Astrocyte (in vitro differentiated cells and primary cell): ENCODE measurements at regions not wholly inside any gene's neighbourhood (a gene's known extent, or its start where the extent isn't known, plus 50 kb on each side); places are given as distances from the start of the nearest gene placed in this dataset.

Source experiments
- DNase-seq: peaks from one replicate; pipeline ENCODE4 v3.0.0-alpha.2; 2010; ENCODE audit warnings: low read depth
- FAIRE-seq: peaks from 2 replicates; lab custom pipeline; 2011; peaks lifted over from hg19 to GRCh38; lab: Jason Lieb, UNC
- H2AFZ ChIP-seq: 2 replicates; pipeline ENCODE4 v1.6.0; 2012; ENCODE audit warnings: low read depth, low read length, inconsistent platforms
- H3K27ac ChIP-seq: 2 replicates; pipeline ENCODE4 v1.5.1; 2011; ENCODE audit warnings: low read depth, low read length, inconsistent platforms
- H3K27me3 ChIP-seq: 2 replicates; pipeline ENCODE4 v1.6.0; 2011; ENCODE audit warnings: low read length, inconsistent platforms; ENCODE audit not compliant: insufficient read depth
- H3K36me3 ChIP-seq: 2 replicates; pipeline ENCODE4 v1.5.1; 2011; ENCODE audit warnings: low read length, inconsistent platforms; ENCODE audit not compliant: insufficient read depth
- H3K4me1 ChIP-seq: 2 replicates; pipeline ENCODE4 v1.5.1; 2011; ENCODE audit warnings: low read length, inconsistent platforms; ENCODE audit not compliant: insufficient read depth
- H3K4me2 ChIP-seq: 2 replicates; pipeline ENCODE4 v1.6.0; 2012; ENCODE audit warnings: low read length, inconsistent platforms
- H3K4me3 ChIP-seq: 2 replicates; pipeline ENCODE4 v1.5.1; 2011; ENCODE audit warnings: low read depth, mild to moderate bottlenecking, low read length, inconsistent platforms; ENCODE audit not compliant: insufficient read depth
- H3K79me2 ChIP-seq: 2 replicates; pipeline ENCODE4 v1.6.0; 2012; ENCODE audit warnings: mild to moderate bottlenecking, low read length, inconsistent platforms; ENCODE audit not compliant: insufficient read depth
- H3K9ac ChIP-seq: 2 replicates; pipeline ENCODE4 v1.6.0; 2012; ENCODE audit warnings: mild to moderate bottlenecking, low read length, inconsistent platforms
- H3K9me3 ChIP-seq: 2 replicates; pipeline ENCODE4 v1.5.1; 2012; ENCODE audit warnings: low read depth, mild to moderate bottlenecking, low read length, inconsistent platforms; ENCODE audit not compliant: insufficient read depth
- H4K20me1 ChIP-seq: 2 replicates; pipeline ENCODE4 v1.6.0; 2012; ENCODE audit warnings: low read length, inconsistent platforms; ENCODE audit not compliant: insufficient read depth
- H3K27ac Mint-ChIP-seq: one replicate; pipeline ENCODE4 v1.8.0; 2021; ENCODE audit warnings: mild to moderate bottlenecking, mixed read lengths; ENCODE audit not compliant: unreplicated experiment
- H3K27me3 Mint-ChIP-seq: one replicate; pipeline ENCODE4 v1.8.0; 2021; ENCODE audit warnings: low read depth, mixed read lengths; ENCODE audit not compliant: unreplicated experiment
- H3K36me3 Mint-ChIP-seq: one replicate; pipeline ENCODE4 v1.8.0; 2021; ENCODE audit warnings: low read depth, mixed read lengths; ENCODE audit not compliant: unreplicated experiment
- H3K4me1 Mint-ChIP-seq: one replicate; pipeline ENCODE4 v1.8.0; 2021; ENCODE audit warnings: low read depth, mixed read lengths; ENCODE audit not compliant: unreplicated experiment
- H3K4me3 Mint-ChIP-seq: one replicate; pipeline ENCODE4 v1.8.0; 2021; ENCODE audit warnings: mild to moderate bottlenecking, moderate library complexity, mixed read lengths; ENCODE audit not compliant: unreplicated experiment
- H3K9me3 Mint-ChIP-seq: one replicate; pipeline ENCODE4 v1.8.0; 2021; ENCODE audit warnings: mild to moderate bottlenecking, mixed read lengths; ENCODE audit not compliant: unreplicated experiment
- EZH2 ChIP-seq: IDR thresholded peaks from 2 replicates; pipeline ENCODE4 v1.6.1; 2012; ENCODE audit warnings: mild to moderate bottlenecking, low read length, inconsistent platforms; ENCODE audit not compliant: insufficient read depth
- TF ChIP-seq, protein P1 (sequence below): IDR thresholded peaks from 2 replicates; pipeline ENCODE4 v1.5.1; 2011; ENCODE audit warnings: low read depth, mild to moderate bottlenecking, inconsistent platforms, low read length, moderate library complexity; ENCODE audit not compliant: insufficient read depth

- Mint-ChIP-seq H3K9me3 (no peaks in the 10 kb centered on the region), H3K27me3 (no peaks in the 10 kb centered on the region), H3K4me1 (no peaks in the 10 kb centered on the region), H3K4me3 (no peak overlapping the region), H3K27ac (no peak overlapping the region), H3K36me3 (no peaks in the 10 kb centered on the region)
- TF ChIP-seq, protein P1, sequence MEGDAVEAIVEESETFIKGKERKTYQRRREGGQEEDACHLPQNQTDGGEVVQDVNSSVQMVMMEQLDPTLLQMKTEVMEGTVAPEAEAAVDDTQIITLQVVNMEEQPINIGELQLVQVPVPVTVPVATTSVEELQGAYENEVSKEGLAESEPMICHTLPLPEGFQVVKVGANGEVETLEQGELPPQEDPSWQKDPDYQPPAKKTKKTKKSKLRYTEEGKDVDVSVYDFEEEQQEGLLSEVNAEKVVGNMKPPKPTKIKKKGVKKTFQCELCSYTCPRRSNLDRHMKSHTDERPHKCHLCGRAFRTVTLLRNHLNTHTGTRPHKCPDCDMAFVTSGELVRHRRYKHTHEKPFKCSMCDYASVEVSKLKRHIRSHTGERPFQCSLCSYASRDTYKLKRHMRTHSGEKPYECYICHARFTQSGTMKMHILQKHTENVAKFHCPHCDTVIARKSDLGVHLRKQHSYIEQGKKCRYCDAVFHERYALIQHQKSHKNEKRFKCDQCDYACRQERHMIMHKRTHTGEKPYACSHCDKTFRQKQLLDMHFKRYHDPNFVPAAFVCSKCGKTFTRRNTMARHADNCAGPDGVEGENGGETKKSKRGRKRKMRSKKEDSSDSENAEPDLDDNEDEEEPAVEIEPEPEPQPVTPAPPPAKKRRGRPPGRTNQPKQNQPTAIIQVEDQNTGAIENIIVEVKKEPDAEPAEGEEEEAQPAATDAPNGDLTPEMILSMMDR = no peak
- no peak for TF ChIP-seq EZH2
- H3K9ac ChIP-seq = no peak overlapping the region
- H3K4me3 ChIP-seq = no peak overlapping the region
- FAIRE-seq (no peak), DNase-seq (no peak)
- no peaks in the 10 kb centered on the region for H3K9me3 ChIP-seq
- no peaks in the 10 kb centered on the region for H4K20me1 ChIP-seq
- no peaks in the 10 kb centered on the region for H3K4me1 ChIP-seq
- no peak overlapping the region for H3K27ac ChIP-seq
- H3K36me3 ChIP-seq = no peaks in the 10 kb centered on the region
- H3K79me2 ChIP-seq = no peaks in the 10 kb centered on the region
- no peak overlapping the region for H3K4me2 ChIP-seq
- H3K27me3 ChIP-seq = no peaks in the 10 kb centered on the region
- H2AFZ ChIP-seq = no peak overlapping the region
These were observed 272.9 kb upstream of the ARX start for GRCh38 chrX:25288676-25289075.

DNA sequence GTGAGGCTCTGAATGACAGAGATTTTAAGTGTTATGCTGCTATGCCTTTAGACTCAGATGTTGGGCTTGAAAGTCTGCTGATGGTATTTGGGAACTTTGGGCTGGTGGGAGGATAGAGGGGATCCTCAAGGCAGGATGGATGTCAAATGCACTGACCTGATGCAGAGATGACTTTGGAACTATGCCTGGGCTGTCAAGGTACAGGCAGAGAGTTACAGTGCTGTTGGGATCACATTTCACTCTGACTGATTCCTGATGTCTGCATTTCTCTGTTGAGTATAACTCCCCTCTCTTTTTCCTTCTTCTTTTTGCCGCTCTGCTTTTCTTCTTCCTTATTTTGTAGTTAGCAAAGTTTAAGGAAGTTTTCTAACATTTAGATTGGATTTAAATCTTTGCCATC, 271.8 kb upstream of the ARX start:
- Histone ChIP-seq H3K4me2 (no peak overlapping the region), H3K9me3 (no peaks in the 10 kb centered on the region), H3K4me3 (no peak overlapping the region), H2AFZ (no peak overlapping the region), H3K27me3 (no peaks in the 10 kb centered on the region), H3K36me3 (no peaks in the 10 kb centered on the region), H4K20me1 (no peaks in the 10 kb centered on the region), H3K9ac (no peak overlapping the region), H3K4me1 (no peaks in the 10 kb centered on the region), H3K79me2 (no peaks in the 10 kb centered on the region), H3K27ac (no peak overlapping the region)
- no peaks in the 10 kb centered on the region for H3K4me1 Mint-ChIP-seq
- H3K36me3 Mint-ChIP-seq = no peaks in the 10 kb centered on the region
- H3K4me3 Mint-ChIP-seq = no peak overlapping the region
- FAIRE-seq (no peak), DNase-seq (no peak)
- no peak overlapping the region for H3K27ac Mint-ChIP-seq
- TF ChIP-seq EZH2 = no peak
- no peaks in the 10 kb centered on the region for H3K9me3 Mint-ChIP-seq
- H3K27me3 Mint-ChIP-seq = no peaks in the 10 kb centered on the region

GRCh38 chrX:25285598-25285997, 269.8 kb upstream of the ARX start:
- no peak overlapping the region for H3K4me3 Mint-ChIP-seq
- H3K27ac ChIP-seq = no peak overlapping the region
- H4K20me1 ChIP-seq = no peaks in the 10 kb centered on the region
- DNase-seq = no peak
- no peaks in the 10 kb centered on the region for H3K36me3 Mint-ChIP-seq
- H3K27me3 Mint-ChIP-seq = no peaks in the 10 kb centered on the region
- H3K4me3 ChIP-seq = no peak overlapping the region
- H3K27me3 ChIP-seq = no peaks in the 10 kb centered on the region
- no peaks in the 10 kb centered on the region for H3K79me2 ChIP-seq
- no peak for FAIRE-seq
- no peaks in the 10 kb centered on the region for H3K4me1 ChIP-seq
- no peak overlapping the region for H2AFZ ChIP-seq
- H3K9me3 ChIP-seq = no peaks in the 10 kb centered on the region
- no peaks in the 10 kb centered on the region for H3K9me3 Mint-ChIP-seq
- TF ChIP-seq, protein P1 = no peak
- no peak for TF ChIP-seq EZH2
- no peak overlapping the region for H3K9ac ChIP-seq
- no peaks in the 10 kb centered on the region for H3K36me3 ChIP-seq
- H3K4me2 ChIP-seq = no peak overlapping the region
- no peak overlapping the region for H3K27ac Mint-ChIP-seq
- no peaks in the 10 kb centered on the region for H3K4me1 Mint-ChIP-seq
